Spleen (tissue), 7 donors: ENCODE measurements at regions not wholly inside any gene's neighbourhood (a gene's known extent, or its start where the extent isn't known, plus 50 kb on each side); places are given as distances from the start of the nearest gene placed in this dataset.

Source experiments
- CTCF ChIP-seq, 11 experiments: fragments of 200-600 bp in 7 of 11; fragments of 450-650 bp in 4 of 11; sonication (generic) in 4 of 11; IDR thresholded peaks in 8 of 11; conservative IDR thresholded peaks in 3 of 11; 1 replicate in 7 of 11; 2 replicates in 4 of 11; pipeline versions ENCODE4 v1.4.0 to v1.8.0; 2016 to 2021; ENCODE audit warnings: antibody characterized with exemption in 11 of 11, inconsistent platforms in 4 of 11, mild to moderate bottlenecking in 1 of 11
- POLR2A ChIP-seq, 3 donors: fragments of 450-650 bp; IDR thresholded peaks; one replicate each; pipeline ENCODE4 v1.5.1; 2017; ENCODE audit warnings: antibody characterized with exemption in 3 of 3, mild to moderate bottlenecking in 1 of 3
- POLR2AphosphoS5 ChIP-seq, 3 donors: sonication (generic); formaldehyde crosslinking; IDR thresholded peaks; one replicate each; pipeline ENCODE4 v1.5.1; 2017; ENCODE audit warnings: antibody characterized with exemption in 3 of 3
- donor health status: DM: no; HTN: no; CAD: no; lungs with moderate emphysema.
- donor health status: DM: no; HTN: no; CAD: no.
- donor health status: DM: no; HTN: no; CAD: no.

DNA sequence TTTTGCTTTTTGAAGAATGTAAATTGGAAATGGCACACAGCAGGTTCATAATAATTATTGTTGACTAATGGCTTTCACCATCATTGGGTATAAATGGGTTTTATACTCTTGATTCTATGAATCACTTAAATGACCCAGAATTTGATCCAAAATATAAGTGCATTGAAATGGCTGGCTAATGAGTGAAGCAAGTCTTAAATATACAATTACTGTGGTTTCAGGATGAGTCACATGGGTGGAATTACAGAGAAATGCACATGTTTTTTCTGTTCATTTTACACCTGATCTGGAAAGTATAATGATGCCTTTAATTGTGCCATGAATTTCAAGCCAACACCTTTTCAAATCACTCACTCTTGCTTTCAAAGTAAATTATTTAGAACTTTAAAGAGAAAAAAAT, 380.8 kb upstream of the CD180 start:
- TF ChIP-seq CTCF (IDR thresholded peaks at IDR 0.05 in 8 of 11, conservative IDR thresholded peaks at IDR 0.05 in 3 of 11), result no peak
- no peak for TF ChIP-seq POLR2A (IDR thresholded peaks at IDR 0.05)
- TF ChIP-seq POLR2AphosphoS5 (IDR thresholded peaks at IDR 0.05), result no peak
